IPS DF 4.7 (cell line): ENCODE measurements at regions not wholly inside any gene's neighbourhood (a gene's known extent, or its start where the extent isn't known, plus 50 kb on each side); places are given as distances from the start of the nearest gene placed in this dataset.
"Not testable (repeated sequence)": the region's sequence is repeated elsewhere in the genome, so short reads cannot be mapped to it uniquely, and the experiment has no call there.

Experiments
- DNase-seq: peaks from one replicate; pipeline ENCODE4 v3.0.0-alpha.2; 2013; ENCODE audit warnings: low spot score; ENCODE audit errors: extremely low read depth

DNA sequence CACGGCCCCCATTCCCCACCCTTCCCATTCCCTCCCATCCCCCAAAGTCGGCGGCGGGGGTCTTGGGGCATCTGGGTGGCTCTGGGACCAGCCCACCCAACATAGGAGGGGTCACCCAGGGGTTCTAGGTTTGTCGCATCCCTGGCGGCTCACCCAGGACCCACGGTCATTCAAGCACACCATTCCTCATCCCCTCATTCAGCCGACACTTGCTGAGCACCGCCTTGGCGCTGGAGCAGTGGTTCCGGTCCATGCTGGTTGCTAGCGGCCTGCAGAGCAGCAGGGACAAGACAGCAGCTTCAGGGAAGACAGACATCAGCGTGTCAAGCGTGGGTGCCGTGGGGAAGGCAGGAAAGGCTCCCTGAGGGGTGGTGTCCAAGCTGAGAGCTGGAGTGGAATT is 50.5 kb upstream of the OTOS start:
- no peak for DNase-seq

DNA sequence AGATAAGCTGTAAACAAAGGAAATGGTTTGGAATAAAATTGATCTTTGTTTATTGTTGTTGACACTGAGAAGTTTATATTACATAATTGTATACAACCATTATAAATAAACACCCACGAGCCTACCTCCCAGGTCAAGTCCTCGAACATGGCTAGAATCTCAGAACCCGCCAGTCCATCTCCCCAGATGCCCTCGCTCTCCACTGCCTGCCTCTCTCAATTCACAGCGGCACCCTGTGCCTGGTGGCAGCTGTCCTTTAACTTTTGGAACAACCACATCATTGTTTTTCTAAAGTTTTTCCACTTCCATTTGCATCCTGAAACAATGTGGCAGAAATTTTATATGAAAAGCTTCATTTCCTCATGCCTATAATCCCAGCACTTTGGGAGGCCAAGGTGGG is 52.2 kb upstream of the OTOS start:
- no peak for DNase-seq

GRCh38 chr2:240194341-240194762 is 53.9 kb upstream of the OTOS start:
- not testable (repeated sequence) for DNase-seq

DNA sequence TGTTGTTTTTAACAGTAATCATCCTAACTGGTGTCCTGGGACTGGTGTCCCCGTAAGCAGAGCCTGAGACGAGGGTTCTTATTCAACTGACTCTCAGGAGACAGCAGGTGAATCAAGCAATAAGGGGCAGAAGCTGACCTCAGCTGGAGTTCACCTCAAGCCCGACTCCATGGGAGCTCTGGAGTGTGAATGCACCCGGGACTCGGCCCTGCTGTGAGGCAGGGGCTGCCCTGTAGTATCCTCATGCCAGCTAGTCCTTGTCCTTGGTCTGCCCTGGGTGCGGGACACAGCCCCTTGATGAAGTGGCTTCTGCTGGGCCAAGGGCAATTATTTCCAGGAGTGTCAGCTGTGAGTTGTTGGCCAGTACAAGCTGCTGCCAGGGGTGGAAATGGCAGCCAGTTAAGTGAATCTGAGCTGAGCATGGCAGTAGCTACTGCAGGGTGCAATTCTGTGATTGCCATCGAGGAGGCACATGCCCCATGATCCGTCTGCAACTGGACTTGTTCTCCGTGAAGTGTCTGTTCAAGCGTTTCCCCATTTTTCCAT is 54.9 kb upstream of the OTOS start:
- no peak for DNase-seq

- DNase-seq, result no peak
These were observed 56.4 kb upstream of the OTOS start for GRCh38 chr2:240196716-240197461.

DNA sequence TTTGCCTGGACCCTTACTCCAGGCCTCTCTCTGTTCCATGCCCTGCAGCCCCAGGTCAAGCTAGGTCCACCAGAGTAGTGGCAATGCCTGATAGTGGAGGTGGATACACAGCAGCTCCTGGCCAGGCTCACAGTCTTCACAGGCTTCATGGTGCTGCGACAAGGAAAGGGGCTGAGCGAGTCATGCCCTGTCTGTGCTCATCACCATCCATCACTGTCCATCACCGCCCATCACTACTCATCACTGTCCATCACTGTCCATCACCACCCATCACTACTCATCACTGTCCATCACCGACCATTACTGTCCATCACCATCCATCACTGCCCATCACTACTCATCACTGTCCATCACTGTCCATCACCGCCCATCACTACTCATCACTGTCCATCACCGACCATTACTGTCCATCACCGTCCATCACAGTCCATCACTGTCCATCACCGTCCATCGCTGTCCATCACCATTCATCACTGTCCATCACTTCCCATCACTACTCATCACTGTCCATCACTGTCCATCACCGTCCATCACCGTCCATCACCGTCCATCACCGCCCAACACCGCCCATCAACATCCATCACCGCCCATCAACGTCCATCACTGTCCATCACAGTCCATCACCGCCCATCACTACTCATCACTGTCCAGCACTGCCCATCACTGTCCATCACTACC is 57.1 kb upstream of the OTOS start:
- no peak for DNase-seq

GRCh38 chr2:240198226-240198625 is 57.8 kb upstream of the OTOS start:
- DNase-seq, result no peak

DNA sequence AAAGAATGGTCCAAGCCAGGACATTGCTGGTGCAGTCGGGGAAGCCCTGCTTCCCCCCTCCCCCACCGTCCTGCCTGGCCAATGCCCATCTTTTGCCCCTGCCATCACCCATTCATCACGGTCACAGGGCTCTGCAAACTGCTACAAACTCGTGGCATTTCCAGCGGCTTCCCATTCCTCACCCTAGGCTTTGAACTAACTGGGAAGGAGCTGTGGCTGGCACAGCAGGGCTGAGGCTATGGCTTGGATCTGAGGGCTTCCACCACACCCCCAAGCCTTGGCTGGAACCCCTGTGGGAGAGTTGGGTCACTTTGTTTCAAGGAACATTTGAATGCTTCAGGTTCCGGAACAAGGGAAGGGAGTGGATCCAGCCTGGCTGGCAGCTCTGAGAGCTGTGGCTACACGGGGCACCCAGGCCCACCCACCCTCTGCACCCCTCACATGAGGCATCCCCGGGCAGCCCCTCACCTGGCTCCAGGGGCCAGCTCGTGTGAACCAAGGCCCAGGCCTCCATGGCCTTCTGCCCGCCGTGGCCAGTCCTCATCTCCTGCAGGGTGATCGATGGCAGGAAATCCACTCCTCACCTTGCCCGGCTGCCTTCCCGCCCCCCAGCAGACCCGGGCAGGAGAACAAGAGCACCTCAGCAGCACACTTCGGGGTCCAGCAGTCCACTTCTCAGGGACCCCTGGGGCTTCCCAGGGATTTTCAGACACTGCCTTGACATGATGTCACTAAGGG is 58.8 kb upstream of the OTOS start:
- DNase-seq, result no peak

GRCh38 chr2:240200230-240201051 is 60.0 kb upstream of the OTOS start:
- DNase-seq, result no peak

- no peak for DNase-seq
These were observed 61.4 kb upstream of the OTOS start for GRCh38 chr2:240201866-240202265.

GRCh38 chr2:240202586-240202985 is 62.1 kb upstream of the OTOS start:
- no peak for DNase-seq

DNA sequence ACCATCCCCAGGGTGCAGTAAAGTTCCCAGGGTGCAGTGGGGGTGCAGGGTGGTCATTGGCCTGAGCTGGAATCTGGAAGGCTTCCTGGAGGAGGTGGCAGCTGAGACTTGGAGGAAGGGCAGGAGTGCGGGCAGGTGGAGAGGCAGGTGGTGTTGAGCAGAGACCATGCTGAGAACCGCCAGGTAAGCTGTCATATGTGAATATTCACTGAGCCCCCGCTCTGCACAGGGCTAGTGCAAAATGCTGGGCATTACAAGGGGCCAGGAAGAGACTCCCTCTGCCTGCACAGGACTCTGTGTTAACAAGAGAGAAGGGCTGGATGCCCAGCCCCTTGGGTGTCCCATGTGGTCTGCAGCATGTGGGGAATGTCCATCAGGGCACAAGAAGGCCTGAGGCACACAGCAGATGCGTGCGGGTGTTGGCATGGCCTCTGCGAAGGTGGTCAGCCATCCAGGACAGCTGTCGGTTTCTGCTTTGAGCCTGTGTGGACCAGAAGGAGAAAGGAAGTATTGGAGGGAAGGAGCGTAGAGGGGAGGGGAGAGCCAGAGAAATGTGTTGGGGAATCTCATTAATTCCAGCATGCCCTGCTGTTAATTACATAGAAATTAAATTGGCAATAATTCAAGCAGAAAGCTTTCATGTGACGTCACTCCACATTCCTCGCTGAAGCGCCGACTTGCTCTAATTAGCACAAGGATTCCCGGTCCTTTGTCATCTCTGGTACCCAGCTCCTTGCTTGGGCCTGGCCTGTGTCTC is 62.8 kb upstream of the OTOS start:
- DNase-seq, result no peak

- DNase-seq, result no peak
These were observed 63.4 kb upstream of the OTOS start for GRCh38 chr2:240203788-240204270.

DNA sequence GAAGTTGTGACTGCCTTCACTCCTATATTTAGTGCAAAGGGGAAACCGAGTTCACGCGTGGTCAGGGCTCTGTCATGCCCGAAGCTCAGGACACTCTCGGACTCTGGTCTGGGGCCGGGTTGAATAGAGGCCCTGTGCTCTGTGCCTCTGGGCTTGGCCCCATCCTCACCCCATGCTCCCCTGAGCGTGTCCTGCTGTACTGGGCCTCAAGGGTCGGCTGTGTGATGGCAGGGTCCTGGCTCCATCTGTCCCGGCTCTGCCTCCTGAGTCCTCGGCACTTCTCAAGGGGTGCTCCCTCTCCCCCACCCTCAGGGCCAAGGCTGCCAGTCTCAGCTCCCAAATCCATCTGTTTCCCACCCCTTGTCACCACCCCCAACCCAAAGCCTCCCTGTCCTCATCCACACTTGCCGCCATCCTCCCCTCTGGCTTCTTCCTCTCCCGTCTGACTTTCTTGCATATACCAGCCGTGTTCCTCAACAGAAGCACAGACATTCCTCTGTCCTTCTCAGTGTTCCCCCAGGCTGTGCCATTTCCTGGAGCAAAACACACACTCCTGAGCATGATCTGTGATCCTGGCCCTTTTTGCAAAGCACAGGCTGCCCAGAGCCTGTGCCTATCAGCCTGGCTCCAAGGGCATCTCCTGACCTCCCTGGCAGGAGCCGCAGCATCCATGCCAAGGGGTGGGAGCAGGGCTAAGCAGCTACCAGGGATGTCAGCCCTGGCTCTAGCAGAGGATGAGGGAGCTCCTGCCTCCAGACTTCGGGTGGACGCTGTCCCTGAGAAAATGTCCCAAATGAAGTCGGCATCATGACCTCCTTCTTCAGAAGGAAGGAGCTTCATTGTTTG is 64.2 kb upstream of the OTOS start:
- DNase-seq, result no peak

DNA sequence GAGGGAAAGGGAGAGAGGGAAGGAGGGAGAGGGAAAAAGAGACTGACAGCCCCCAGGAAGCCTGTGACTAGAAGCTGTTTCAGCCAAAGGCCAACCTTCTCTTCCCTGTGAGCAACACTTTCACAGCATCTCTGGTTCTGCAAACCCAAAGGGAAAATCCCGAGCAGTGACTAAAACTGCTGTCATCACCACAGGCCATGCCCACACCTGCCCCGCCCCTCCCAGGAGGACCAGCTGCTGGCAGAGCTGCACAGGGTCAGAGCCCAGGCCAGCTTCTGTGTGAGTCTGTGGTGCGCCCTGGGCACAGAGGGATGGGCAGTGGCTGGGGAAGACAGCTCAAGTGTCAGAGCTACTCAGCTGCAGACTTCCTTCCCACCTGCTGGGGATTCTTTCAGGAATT is 64.9 kb upstream of the OTOS start:
- no peak for DNase-seq

DNA sequence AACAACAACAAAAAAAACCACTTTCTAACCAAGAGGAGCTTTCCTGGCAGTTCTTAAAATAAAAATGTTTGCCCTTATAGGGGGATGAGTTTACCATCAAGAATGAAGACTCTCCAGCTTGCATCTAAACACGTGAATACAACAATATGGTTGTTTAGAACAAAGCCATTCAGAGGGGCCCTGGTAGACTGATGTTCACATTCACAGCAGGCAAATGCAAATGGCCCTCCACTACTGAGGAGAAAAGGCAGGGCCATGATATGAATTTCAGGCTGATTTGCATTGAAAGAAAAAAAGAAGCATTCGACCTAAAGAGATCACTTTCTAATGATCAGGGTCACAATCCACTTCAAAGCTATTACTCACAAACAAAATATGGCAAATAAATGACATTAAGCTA is 65.3 kb upstream of the OTOS start:
- no peak for DNase-seq

- no peak for DNase-seq
These were observed 66.2 kb upstream of the OTOS start for GRCh38 chr2:240206630-240207029.

DNA sequence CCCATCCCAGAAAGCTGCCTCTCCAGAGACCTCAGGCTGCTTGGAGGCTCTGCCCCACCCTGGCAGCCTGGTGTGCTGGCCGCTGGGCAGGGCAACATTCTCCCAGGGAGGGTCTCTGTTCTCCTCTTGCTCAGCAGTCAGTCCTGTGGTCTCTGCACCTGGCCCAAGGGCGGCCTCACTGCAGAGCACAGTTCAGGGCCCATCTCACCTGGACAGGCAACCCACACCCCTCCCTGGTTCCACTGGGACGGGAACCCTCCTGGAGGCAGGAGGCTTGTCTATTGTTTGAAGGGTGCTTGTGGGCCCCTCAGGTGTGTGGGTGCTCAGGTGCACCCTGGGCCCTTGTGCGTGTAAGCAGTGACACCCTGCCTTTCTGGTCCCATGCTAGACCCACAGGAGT is 67.2 kb upstream of the OTOS start:
- no peak for DNase-seq

DNA sequence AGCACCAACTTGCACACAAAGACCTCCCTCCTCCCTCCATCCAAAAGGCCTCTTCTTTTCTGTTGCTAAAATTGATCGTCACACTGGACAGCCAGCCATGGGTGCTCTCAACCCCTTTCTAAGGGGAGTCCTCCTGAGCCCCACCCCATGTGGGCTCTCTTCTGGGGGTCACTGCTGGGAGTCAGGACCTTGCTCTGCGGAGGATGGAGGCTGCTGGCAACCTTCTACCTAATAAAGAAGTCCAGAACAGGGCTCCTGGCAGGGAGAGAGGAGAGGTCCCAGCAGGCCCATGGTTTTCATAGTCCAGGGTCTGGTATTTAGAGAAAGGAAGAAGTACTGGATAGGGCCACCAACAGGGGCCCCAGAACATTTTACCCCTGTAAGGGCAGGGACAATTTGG is 67.6 kb upstream of the OTOS start:
- no peak for DNase-seq
